Mucosa of descending colon (tissue), 3 donors: ENCODE measurements at regions not wholly inside any gene's neighbourhood (a gene's known extent, or its start where the extent isn't known, plus 50 kb on each side); places are given as distances from the start of the nearest gene placed in this dataset.

Source experiments
- ATAC-seq: fragments of 200-7000 bp; cut with Tn5 transposase; one replicate; pipeline ENCODE4 v1.9.1; 2020; ENCODE audit warnings: mild to moderate bottlenecking, moderate library complexity
- DNase-seq, 3 donors: peaks; one replicate each; pipeline ENCODE4 v3.0.0-alpha.2; 2020
- H3K36me3 ChIP-seq: fragments of 200-600 bp; one replicate; pipeline ENCODE4 v1.8.0; 2021; ENCODE audit warnings: low read depth, mild to moderate bottlenecking
- H3K4me1 ChIP-seq: fragments of 200-600 bp; one replicate; pipeline ENCODE4 v1.8.0; 2021; ENCODE audit warnings: low read depth, mild to moderate bottlenecking
- H3K4me3 ChIP-seq: fragments of 200-600 bp; one replicate; pipeline ENCODE4 v1.8.0; 2021; ENCODE audit warnings: mild to moderate bottlenecking
- H3K9me3 ChIP-seq: fragments of 200-600 bp; one replicate; pipeline ENCODE4 v1.8.0; 2021; ENCODE audit warnings: mild to moderate bottlenecking
- intact Hi-C, 2 donors: fragments of 100-400 bp; cut with DNase I in 1 of 2; cut with micrococcal nuclease in 1 of 2; formaldehyde crosslinking; loops; one replicate each; pipeline versions ENCODE4 v1.11.0 to v1.11.1; 2022; cut with DNase I, micrococcal nuclease
- TF ChIP-seq, protein P1 (sequence below): fragments of 200-600 bp; IDR thresholded peaks from one replicate; pipeline ENCODE4 v1.8.0; 2022; ENCODE audit warnings: antibody characterized with exemption, mild to moderate bottlenecking
- donor health status: DM: no; HTN: no; CAD: no; lungs with moderate emphysema.
- donor health status: DM: no; HTN: no; CAD: no.
- donor health status: DM: no; HTN: yes; CAD: no.

DNA sequence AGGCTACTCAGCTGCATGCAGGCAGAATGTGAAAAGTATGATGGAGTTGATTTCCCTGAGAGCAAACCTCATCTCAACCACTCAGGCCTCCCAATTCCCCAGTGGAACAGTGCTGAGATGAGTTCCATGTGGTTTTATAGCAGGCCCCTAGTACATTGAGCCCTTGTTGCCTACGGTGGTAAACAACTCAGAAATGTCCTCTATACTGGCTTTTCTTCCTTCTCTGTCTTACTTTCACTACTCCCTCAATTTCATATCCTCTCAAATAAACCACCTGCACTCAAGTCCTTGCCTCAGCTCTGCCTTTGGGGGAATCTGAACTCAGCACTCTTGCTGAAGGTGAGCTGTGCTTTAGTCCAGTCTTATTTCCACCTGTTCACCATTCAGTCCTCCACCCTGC, 399.9 kb downstream of the PDCD6IP start:
- TF ChIP-seq, protein P1, sequence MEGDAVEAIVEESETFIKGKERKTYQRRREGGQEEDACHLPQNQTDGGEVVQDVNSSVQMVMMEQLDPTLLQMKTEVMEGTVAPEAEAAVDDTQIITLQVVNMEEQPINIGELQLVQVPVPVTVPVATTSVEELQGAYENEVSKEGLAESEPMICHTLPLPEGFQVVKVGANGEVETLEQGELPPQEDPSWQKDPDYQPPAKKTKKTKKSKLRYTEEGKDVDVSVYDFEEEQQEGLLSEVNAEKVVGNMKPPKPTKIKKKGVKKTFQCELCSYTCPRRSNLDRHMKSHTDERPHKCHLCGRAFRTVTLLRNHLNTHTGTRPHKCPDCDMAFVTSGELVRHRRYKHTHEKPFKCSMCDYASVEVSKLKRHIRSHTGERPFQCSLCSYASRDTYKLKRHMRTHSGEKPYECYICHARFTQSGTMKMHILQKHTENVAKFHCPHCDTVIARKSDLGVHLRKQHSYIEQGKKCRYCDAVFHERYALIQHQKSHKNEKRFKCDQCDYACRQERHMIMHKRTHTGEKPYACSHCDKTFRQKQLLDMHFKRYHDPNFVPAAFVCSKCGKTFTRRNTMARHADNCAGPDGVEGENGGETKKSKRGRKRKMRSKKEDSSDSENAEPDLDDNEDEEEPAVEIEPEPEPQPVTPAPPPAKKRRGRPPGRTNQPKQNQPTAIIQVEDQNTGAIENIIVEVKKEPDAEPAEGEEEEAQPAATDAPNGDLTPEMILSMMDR, result no peak
- no peaks in the 10 kb centered on the region for H3K9me3 ChIP-seq
- no peak overlapping the region for H3K4me3 ChIP-seq
- no peaks in the 10 kb centered on the region for H3K36me3 ChIP-seq
- intact Hi-C loops, result no loop called here
- H3K4me1 ChIP-seq, result no peaks in the 10 kb centered on the region
- ATAC-seq (peak; percentile 30), DNase-seq (no peak)

DNA sequence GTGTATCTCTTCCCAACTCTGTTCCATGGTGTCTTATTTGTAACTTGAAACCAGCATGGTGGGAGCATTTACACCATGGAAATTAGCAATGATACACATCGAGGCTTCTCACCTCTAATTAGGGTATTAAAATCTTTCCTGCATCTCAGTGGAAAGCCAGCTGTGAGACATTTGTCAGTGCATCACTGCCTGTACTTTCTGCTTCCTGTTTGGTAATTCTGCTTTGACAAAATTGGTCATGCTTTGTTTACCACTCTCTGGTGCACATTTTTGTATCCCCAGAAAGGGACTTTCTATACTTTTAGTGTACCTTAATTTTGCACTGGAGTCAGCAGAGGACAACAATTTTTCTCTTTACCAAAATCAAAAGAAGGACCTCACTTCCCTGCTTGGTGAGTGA, 402.1 kb downstream of the PDCD6IP start:
- no peak for DNase-seq

DNA sequence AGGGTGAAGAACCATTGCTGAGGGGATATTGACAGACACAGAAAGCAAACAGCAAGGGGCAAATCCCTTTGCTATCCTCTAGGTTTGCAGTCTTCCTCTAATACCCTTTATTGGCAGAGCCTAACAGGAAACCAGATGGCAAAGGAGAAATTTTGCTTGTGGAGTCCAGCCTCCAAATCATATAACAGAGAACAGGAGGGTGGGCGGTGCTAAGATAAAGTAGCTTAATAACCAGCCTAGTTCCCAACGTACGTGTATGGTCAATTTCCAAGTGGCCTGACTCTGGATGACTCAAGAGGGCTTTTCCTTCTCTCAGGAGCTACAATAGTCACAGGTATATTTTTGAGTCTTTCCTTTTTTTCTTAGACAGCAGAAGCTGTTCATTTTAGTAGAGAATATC, 404.5 kb downstream of the PDCD6IP start:
- Histone ChIP-seq H3K4me3 (no peak overlapping the region), H3K4me1 (no peaks in the 10 kb centered on the region), H3K9me3 (no peaks in the 10 kb centered on the region), H3K36me3 (no peaks in the 10 kb centered on the region)
- DNase-seq (no peak), ATAC-seq (peak; percentile 55)
- intact Hi-C loops, result no loop called here
- TF ChIP-seq, protein P1, result no peak

More for the DNA sequence above, 402.1 kb downstream of the PDCD6IP start:
- no peaks in the 10 kb centered on the region for H3K36me3 ChIP-seq
- no peaks in the 10 kb centered on the region for H3K9me3 ChIP-seq
- H3K4me1 ChIP-seq, result no peaks in the 10 kb centered on the region
- TF ChIP-seq, protein P1, result no peak
- intact Hi-C loops, result no loop called here
- ATAC-seq, result peak; percentile 38
- no peak overlapping the region for H3K4me3 ChIP-seq

DNA sequence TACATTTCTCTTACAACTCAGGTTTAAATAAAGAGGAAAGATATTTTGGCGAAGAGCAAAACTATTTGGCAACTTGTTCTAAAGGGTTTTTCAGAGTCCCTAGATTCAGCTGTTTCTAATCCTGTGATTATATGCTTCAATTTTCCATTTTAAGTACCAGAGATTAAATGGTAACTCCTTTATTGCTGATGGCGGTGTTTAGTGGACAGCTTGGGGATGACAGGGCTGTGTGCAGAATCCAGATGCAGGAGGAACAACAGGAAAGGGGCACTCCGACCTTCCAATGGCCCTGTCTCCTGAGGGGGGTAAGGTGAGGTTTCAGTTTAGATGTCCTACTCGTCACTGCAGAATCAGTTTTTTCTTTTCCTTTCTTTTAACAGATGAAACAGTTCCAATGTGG, 405.0 kb downstream of the PDCD6IP start:
- Histone ChIP-seq H3K4me3 (no peak overlapping the region), H3K9me3 (no peaks in the 10 kb centered on the region), H3K4me1 (no peaks in the 10 kb centered on the region), H3K36me3 (no peaks in the 10 kb centered on the region)
- intact Hi-C loops, result no loop called here
- no peak for DNase-seq
- TF ChIP-seq, protein P1, result no peak
- ATAC-seq, result no peak

DNA sequence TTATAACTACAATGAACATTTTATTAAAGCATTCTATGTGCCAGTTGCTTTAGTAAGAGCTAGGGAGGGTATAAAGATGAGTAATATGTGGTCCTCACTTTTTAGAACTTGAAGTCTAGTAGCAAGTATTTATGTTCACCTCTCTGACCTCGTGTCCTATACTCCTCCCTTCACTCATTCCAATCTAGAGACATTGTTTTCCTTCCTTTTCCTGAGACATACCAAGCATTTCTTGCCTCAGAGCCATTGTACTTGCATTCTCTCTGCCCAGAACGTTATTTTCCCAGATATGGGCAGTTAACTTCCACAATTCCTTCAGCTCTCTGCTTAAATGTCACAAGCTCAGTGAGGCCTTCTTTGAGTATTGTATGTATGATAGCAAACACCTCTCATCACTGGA, 408.6 kb downstream of the PDCD6IP start:
- no peak for ATAC-seq
- TF ChIP-seq, protein P1, result no peak
- no peak for DNase-seq
- Histone ChIP-seq H3K4me1 (no peaks in the 10 kb centered on the region), H3K36me3 (no peaks in the 10 kb centered on the region), H3K4me3 (no peak overlapping the region), H3K9me3 (no peaks in the 10 kb centered on the region)
- intact Hi-C loops, result no loop called here

DNA sequence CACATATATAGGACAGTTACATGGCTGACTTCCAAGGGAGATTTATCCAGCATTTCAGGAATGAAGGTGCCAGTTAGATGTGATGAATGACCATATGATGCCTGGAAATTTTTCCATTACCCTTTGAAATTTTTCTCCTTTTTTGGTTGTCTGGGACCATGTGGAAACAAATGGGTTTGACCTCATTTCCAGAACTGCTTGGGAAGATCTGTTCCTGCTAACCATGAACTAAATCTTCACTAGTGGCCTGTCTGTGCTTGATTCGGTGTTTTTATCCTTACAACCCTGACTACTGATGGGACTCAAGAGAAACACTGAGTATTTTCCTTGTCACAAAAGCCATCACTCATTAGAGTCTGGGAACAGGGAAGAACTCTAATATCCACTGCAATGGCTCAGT, 409.4 kb downstream of the PDCD6IP start:
- intact Hi-C loops, result no loop called here
- no peak for ATAC-seq

More for the DNA sequence above, 409.4 kb downstream of the PDCD6IP start:
- no peak for DNase-seq
- Histone ChIP-seq H3K4me1 (no peaks in the 10 kb centered on the region), H3K9me3 (no peaks in the 10 kb centered on the region), H3K36me3 (no peaks in the 10 kb centered on the region), H3K4me3 (no peak overlapping the region)
- TF ChIP-seq, protein P1, result no peak
